GM18517 (cell line): ENCODE measurements at regions not wholly inside any gene's neighbourhood (a gene's known extent, or its start where the extent isn't known, plus 50 kb on each side); places are given as distances from the start of the nearest gene placed in this dataset.

Experiments
- ATAC-seq: cut with Tn5 transposase; IDR thresholded peaks from one replicate; pipeline ENCODE4 v1.9.1; 2021; ENCODE audit warnings: mild to moderate bottlenecking, moderate library complexity; ENCODE audit not compliant: unreplicated experiment

DNA sequence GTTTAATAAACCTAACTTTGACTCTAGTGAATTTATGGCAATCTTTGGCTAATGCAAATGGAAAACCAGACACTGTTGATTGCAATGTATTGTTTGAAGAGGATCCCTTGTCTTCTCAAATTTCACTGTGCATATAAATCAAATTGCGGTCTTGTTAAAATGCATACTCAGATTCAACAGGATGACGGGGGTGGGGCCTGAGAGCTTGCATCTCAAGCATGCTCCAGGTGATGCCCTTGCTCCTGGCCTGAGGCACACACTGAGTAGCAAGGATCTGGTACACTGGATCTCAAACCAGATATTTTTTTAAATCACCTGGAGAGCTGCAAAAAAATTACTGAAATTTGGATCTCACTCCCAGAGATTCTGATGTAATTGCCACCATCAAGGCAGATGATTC, 463.7 kb downstream of the DNAH5 start:
- no peak for ATAC-seq

DNA sequence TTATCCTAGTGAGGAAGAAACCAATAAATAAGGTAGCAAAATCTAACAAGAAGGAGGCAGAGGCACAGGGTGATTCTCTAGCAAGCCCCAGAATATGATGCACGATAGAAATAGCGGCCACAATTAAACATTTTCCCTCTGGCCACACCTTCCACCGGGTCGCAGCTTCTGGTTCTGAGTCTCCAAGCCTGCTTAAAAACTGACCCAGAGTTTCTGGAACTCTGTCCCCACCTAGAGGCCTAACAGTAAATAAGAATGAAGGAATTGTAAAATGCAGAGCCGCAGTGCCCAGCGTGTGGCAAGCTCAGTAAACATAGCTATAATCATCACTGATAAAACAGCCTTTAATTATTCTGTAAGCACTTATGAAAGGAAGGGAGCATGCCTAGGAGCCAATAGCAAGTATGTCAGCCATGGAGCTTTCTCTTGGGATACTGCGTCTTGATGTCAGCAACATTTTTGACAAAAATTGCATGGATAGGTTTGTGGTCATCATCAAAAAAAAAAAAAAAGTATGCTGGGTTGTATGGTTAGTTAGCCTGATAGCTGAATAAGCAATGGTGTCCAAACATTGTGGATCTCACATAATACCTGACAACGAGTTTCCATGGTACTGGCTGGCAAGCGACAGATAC, 465.5 kb downstream of the DNAH5 start:
- ATAC-seq, result no peak

DNA sequence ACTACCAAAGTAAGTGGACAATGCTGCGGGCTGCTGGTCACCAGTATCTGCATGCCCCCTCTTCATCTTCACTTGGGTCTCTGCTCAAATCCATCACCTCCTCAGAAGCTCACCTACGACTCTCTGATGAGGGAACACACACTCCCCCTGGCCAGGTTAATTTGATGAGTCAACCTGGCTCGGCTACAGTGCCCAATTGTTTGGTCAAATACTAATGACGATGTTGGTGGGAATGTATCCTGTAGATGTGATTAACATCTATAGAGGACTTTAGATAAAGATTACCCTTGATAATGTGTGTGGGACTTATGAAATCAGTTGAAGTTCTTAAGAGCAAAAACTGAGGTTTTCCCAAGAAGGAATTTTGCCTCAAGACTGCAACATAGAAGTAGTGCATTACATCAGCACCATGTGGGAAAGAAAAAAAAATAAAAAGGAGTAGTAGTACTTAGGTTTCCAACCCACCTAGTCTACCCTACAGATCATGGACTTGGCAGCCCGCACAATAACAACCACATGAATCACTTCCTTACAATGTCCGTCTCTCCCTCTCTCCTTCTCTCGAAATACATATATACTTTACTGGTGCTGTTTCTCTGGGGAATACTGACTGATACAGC, 467.3 kb downstream of the DNAH5 start:
- no peak for ATAC-seq

DNA sequence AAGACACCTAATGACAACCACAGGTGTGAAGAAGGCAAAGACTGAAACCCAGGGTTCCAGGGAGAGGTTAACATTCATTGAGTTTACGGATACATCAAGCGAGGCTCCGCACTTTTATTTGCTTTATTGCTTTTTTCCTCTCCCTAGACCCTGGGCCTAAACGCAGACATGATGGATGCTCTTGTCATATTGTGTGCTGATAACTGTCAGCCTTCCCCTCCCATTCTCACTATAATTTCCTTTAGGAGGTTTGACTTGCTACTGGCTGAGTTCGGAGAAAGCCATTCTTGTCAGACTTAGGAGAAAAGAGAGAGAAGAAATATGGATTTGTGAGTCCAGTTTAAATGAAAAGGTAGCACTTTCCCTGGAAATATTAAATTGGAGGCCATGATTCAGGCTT, 471.6 kb downstream of the DNAH5 start:
- no peak for ATAC-seq

DNA sequence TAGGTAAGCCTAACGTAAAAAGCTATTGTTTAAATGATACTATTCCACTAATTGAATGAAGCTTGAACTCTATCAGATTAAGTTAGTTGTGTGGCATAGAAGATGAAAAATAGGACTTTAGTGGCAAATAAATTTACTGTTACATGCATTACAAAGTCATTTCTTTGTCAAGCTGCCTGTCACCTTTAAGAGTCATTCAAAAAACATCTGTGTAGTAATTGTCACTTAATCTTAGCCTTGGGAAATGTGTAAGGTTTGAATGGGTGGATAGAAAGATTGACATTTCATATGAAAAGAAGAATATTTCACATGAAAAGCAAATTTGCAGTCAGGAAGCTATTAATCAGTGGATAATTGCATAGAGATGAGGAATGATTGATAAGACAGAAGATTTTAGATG, 473.5 kb downstream of the DNAH5 start:
- no peak for ATAC-seq

DNA sequence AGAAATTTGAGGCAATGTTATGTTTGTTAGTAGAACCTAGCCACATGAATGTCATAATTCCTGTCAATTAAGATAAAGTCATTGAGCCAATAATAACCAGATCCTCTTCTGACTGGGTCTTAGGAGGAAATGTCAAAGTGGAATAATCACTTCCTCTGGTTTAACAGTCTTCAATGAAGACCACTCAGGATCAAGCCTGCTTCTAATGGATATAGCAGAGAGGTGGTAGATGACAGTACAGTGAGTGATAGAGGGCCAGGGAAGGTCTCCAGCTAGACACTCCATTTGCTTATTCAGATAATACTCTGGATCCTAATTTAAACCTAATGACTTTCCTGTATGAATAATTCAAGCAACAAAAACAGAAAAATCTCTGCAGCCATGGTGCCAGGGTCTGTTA, 474.2 kb downstream of the DNAH5 start:
- no peak for ATAC-seq

DNA sequence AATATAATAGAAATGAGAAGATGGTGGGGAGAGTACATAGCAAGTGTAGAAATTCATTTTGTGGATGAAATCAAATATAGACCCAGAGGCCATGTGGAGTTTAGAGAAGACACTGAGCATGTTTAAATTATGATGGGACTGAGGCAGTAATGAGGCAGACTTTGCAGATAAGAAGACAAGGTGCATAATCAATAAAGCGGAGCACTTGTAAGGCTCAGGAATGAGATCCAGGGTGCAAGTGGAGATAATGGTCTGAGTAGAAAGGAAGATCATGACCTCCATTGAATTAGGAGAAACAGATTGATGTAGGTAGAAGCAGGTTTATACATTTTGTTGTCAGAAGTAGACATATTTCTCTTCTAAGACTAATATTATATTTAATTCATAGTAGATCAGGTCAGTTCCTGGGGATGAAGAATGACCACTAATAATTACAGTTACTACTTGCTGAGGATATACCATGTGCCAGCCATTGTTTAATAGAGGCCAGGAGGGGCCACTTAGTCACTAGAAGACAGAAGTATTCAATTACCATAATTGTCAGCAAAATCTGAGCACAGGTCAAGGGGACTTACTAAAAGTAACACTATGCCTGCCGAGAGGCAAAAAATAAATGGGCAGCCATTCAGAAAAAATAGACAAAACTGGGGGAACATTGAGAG, 479.8 kb downstream of the DNAH5 start:
- no peak for ATAC-seq

DNA sequence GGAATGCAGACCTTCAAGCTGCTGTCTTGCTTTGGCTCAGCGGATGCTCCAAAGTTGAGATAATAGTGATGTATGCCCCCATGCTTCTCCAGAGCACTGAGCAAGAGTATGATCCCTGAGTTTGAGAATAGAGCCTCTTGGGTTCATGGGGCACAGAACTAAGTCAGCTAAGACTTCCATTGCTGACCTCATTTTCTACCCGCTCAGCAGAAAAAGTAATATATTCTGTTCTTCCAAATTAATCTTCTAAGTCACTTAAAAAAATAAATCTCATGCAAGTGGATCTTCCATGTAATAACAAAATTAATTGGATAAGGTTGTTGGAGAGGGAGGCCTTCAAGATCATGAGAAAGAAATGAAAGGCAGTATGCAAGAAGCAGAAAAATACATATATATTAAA, 483.9 kb downstream of the DNAH5 start:
- ATAC-seq, result no peak

DNA sequence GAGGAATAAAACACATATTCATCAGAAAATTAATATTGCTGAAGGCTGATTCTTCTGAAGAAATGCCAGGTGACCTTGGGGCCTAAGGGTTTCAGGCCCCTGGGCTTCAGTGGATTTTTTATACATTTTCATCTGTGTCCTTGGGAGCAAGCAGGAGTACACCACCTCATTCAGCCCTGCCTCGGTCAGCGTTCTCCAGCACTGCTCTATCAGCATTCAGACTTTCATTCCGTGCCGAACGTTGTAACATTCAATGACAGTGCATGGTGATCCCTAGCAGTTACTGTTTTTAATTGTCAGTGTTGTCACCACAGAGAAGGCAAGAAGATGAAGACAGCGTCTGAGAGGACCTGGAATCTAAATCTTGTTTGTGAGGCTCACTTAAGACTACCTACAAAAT, 490.4 kb downstream of the DNAH5 start:
- no peak for ATAC-seq

DNA sequence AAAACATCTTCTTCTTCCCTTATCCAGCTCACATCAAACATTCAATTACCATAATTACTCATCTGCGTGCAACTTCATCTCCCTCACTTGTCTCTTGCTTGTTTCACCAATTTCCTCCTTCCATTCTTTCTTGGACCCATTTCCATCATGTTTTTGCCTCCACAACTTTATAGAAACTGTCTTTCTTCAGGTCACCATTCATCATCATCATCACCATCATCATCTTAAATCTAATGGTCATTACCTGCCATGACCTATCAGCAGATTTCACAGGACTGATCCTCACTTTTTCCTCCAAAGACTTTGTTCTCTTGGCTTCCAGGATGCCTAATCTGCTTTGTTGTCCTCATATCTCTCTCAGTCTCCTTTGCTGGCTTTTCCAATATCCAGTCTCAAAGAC, 495.6 kb downstream of the DNAH5 start:
- no peak for ATAC-seq

DNA sequence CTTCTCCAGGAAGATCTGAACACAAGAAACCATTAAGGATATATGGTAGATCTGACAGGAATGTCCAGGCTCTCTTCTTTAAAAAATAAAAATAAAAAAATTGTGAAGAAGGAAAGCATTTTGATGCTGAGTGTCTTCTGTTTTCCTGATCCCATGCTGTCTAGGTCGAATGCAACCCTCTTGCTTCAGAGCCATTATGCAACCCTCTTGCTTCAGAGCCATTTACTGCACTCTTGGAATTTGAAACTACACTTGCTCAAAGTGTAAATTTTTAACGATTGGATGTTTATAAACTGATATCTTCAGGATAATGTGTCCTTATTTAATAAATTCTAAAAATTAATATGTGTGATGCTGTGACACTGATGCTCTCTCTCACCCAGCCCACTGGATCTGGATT, 505.1 kb downstream of the DNAH5 start:
- ATAC-seq, result no peak

DNA sequence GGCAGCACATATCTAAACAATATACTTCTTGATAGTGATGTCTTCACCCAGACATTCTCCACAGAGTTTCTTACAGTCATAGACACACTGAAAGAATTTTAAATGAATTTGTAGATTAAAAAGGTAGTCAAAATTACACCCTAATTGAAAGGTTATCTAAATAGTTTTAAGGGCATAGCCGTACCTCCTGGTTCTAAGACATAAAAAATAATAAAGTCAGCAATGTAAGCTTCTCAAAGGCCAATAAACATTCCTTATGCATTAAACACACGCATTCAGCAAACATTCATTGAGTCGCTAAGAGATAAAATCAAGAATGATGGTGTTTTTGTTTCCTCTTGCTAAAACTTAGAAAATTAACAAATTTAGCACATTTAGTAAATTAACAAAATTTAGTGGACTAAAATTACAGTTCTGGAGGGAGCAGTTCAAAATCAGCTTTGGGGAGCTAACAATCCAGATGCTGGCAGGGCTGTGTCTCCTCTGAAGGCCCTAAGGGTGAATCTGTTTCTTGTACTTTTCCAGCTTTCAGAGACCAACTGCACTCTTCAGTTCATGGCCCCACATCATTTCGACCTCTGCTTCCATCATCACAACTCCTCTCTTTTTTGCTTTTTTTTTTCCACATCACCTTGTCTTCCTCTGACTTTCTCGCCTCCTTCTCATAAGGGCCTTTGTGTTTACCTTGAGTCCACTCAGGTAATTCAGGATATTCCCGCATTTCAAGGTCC, 516.5 kb downstream of the DNAH5 start:
- ATAC-seq, result no peak

DNA sequence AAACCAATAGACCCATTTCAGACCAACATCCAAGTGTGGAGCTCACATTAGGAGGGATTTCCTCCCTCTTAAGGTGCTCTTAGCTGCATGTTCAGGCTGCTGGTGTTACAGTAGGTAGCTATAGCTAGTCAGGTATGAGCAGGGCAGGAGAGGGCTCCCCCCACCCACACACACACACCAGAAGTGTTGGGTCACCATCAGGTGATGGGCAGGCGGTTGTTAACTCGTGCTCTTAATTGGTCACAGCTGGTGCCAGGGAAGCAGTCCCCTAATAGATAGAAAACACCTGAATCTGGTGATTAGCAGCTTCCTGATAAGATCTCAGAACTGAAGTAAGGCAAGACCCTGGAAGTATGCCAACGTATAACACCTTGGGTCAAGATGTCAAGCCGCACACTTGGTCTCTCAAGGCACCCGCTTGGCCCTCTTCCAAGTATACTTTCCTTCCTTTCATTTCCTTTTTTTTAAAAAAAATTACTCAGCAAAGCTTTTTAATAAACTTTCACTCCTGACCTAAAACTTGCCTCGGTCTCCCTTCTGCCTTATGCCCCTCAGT, 532.4 kb downstream of the DNAH5 start:
- ATAC-seq, result no peak

DNA sequence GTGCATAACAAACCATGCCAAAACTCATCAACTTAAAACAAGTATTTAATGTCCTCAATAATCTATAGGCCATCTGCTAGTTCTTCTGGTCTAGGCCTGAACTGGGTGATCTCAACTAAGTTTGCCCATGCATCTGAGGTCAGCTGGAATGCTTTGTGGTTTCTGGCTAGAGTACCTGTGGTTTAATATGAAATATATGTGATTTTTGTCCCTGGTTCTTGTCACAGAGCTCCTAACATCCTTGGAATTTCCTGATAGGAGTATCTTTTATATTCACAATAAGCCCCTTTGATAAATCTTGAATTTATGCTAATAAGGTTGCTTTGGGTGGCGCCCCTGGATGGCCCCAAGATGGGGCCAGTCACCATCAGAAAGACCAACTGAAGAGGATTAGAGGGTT, 535.9 kb downstream of the DNAH5 start:
- no peak for ATAC-seq

DNA sequence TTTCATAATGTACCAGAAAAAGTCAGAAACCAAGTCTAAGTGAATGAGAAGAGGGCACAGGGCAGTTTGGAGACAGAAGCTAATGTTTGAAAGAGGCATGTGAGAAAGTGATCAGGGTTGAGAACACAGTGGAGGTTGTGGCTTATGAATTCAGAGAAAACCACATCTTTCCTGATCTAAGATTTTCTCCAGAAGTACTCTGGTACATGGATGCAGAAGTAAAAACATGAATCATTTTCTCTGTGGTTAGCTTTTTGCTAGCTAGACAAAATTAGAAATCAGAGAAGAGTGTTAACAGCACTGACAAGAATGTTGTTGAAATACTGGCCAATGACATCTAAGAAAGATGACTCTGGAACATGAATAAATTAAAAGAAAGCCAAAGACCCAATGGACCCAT, 541.1 kb downstream of the DNAH5 start:
- no peak for ATAC-seq

DNA sequence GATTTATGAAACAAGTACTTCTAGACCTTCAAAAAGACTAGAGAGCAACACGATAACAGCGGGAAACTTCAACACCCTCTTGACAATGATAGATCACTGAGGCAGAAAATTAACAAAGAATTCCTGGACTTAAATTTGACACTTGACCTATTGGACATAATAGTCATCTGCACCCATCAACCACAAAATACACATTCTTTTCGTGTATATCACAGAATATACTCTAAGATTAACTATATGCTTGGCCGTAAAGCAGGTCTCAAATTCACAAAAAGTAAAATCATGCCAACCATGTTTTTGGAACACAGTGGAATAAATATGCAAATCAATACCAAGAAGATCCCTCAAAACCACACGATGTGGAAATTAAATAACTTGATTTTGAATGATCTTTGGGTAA, 559.4 kb downstream of the DNAH5 start:
- no peak for ATAC-seq

DNA sequence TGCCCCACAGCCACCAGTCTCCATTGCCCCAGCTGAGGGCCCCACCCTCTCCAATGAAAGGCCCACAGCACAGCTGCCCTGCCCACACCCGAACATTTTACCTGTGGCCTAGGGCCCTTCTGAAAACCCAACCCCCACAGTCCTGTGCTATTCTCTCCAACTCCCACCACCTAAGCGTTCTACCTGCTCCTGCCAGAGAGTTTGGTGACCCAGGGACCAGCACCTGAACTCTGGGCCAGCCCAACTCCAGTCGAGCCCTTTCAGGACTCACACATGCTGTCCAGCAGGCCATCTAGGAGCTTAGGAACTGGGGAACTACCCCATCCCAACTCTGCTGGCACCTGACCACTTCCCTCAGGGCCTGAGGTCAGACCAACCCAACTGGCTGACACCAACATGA, 562.3 kb downstream of the DNAH5 start:
- ATAC-seq, result no peak

DNA sequence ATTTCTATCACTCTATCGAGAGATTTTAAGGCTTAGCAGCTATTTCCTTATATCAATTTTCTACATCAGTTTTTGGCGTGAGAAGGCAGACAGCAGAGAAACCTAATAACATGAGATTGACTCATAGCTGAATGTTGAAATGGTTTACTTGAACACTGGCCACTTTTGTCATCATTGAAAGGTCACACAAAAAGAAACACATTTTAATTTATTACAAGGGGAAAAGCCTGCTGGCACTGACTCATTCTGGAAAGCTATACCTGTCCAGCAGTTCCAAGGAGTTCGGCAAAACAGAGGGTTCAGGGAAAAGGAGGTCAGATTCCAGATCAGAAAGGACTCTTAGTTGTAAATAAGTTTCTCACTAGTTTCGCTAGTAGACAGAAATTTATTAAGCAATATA, 566.4 kb downstream of the DNAH5 start:
- ATAC-seq, result no peak

DNA sequence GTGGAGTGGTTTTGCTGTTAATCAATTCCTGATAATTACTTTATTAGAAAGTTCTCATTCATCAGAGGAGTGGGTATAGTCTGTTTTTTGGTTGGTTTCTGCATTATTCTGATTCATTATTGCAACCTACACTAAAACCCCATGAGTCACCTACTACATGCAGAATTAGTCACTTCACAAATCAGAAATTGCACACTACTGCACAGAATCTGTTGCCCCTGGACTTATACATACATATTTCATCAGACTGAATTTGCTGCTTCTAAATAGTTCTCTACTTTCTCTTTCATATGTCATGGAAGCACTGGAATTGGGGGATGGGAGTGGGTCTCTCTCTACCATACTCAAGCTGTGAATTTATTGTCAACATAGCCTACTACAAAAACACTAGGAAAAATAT, 585.1 kb downstream of the DNAH5 start:
- ATAC-seq, result no peak

DNA sequence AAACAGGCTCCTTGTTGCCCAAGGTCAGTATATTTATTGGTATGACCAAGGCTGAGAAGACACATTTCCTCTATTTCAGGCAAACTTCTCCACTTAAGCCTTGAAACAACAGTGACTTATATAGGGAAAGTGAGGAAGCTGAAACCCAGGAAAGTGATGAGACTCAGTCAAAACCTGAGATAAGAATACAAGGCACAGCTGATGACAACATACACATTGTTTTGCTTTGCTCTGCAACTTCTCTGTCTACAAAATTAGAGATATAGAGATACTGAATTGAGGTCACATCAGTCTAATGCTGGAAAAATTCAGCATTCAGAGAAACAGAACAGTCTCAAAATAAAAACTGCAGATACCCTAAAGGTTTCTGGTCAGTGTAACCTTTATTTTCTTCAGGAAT, 586.1 kb downstream of the DNAH5 start:
- ATAC-seq, result no peak

DNA sequence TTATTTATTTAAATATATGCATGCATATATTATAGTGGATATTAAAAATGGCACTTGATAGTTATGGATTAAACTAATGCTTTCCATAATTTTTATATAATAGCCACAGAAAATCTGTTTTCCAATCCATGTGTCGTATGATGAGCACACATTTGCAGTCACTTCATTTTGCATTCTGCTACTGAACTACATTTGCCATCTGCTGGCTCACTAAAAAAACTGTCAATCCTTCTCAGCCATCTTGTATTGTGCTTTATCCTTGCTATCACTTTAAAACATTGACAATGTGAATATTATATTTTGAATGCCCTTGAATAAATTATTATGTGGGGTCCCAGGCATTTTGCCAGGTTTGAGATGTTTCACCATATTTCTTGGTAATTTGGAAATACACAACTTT, 586.6 kb downstream of the DNAH5 start:
- ATAC-seq, result no peak

DNA sequence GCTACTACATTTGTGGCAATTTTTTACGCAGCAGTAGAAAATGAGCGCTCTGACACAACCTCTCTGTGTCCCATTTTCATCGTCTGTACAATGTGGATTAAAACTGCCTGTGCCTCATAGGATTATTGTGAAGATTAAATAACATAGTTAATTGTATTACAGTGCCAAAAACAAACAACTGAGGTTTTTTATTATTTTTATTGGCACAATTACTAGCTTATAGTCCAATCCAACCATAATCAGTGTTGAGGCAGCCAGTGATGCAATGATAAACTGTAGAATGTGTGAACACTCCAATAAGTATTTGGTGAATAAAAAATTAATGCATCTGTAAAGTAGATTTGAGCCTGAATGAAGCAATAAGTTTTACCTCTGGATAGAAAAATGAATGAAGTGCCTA, 588.3 kb downstream of the DNAH5 start:
- ATAC-seq, result no peak
